ENCODE measurements at regions not wholly inside any gene's neighbourhood (a gene's known extent, or its start where the extent isn't known, plus 50 kb on each side); places are given as distances from the start of the nearest gene placed in this dataset.

GRCh38 chr2:240236217-240237111, 96.0 kb upstream of the OTOS start:
- TF ChIP-seq POLR2A (IDR thresholded peaks at IDR 0.05), result no peak
- TF ChIP-seq CTCF (IDR thresholded peaks at IDR 0.05), result no peak
